ENCODE measurements at regions not wholly inside any gene's neighbourhood (a gene's known extent, or its start where the extent isn't known, plus 50 kb on each side); places are given as distances from the start of the nearest gene placed in this dataset.

DNA sequence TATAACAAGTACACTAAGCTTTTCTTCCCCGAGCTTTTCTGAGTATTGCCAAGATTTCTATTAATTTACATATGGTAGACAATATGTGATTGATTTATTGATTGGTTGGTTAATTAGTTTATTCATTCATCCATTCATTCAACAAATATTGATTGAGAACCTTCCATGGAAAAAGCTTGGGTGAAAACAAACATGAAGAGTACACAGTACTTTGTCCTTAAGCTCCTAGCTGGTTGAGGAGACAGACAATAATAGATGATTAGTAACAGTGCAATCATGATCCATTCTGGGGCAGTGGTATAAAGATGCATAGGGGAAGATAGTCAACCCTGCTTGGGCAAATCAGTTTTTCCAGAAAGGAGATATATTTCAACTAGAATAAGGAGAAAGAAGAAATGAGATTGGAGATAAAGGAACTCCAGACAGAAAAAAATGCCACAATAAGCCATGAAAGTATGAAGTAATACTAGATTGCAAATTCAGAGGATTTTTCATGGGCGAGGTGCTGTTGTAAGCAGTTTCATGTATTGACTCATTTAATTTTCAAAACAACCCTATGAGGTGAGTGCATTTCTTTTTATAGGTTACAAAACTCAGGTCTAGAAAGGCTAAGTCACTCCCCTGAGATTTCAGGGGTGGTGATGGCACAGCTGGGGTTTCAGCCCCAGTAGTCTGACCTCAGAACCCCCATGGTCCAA is 129.5 kb downstream of the RND3 start:
- TF ChIP-seq, protein P1, sequence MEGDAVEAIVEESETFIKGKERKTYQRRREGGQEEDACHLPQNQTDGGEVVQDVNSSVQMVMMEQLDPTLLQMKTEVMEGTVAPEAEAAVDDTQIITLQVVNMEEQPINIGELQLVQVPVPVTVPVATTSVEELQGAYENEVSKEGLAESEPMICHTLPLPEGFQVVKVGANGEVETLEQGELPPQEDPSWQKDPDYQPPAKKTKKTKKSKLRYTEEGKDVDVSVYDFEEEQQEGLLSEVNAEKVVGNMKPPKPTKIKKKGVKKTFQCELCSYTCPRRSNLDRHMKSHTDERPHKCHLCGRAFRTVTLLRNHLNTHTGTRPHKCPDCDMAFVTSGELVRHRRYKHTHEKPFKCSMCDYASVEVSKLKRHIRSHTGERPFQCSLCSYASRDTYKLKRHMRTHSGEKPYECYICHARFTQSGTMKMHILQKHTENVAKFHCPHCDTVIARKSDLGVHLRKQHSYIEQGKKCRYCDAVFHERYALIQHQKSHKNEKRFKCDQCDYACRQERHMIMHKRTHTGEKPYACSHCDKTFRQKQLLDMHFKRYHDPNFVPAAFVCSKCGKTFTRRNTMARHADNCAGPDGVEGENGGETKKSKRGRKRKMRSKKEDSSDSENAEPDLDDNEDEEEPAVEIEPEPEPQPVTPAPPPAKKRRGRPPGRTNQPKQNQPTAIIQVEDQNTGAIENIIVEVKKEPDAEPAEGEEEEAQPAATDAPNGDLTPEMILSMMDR (IDR thresholded peaks at IDR 0.05; ENCODE audit: low read depth, low read length): no peak
- H3K4me3 ChIP-seq (replicated peaks in 1 of 2; ENCODE audit: low read depth in 2 of 2, low read length in 2 of 2): no peak overlapping the region
- peak in 1 of 2 donors; percentile 40 for DNase-seq (ENCODE audit: low read depth in 2 of 2)

DNA sequence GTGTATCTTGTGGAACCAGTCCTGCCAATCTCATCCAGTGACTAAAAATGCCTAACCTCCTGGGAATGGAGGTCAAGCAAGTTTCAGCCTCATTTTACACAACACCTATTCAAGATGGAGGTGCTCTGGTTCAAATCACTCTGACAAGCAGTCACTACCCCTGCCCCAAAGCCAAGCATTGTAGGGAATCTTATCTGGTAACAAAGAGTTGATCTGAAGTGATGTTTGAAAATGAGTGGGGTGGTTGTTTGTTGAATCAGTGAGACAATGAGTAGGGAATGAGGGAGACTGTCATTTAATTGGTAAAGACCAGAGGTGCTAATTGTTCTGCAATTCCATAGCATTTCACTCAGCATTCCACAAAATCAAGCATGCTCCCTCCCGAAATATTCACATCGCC is 132.0 kb downstream of the RND3 start:
- TF ChIP-seq, protein P1 (IDR thresholded peaks at IDR 0.05; ENCODE audit: low read depth, low read length): no peak
- H3K4me3 ChIP-seq (replicated peaks in 1 of 2; ENCODE audit: low read depth in 2 of 2, low read length in 2 of 2): no peak overlapping the region
- DNase-seq (ENCODE audit: low read depth in 2 of 2): no peak

DNA sequence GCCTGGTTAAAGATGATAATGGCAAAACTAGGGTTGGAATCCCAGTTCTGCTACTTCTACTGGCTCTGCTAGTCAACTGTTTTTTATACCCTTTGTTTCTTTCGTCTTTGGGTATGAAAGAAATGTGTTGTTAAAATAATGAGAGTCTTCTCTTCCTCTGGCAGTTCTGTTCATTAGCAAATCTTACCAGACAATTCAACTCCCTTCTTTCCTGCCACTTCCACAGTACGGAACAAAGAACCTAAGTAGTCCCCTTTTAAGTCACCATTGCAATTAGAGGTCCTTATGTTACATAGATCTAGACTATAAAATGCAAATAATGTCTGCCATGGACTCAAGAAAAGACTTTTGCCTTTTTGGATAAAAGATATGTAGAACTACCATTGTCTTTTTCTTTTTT is 134.1 kb downstream of the RND3 start:
- no peak overlapping the region for H3K4me3 ChIP-seq (replicated peaks in 1 of 2; ENCODE audit: low read depth in 2 of 2, low read length in 2 of 2)
- no peak for DNase-seq (ENCODE audit: low read depth in 2 of 2)
- TF ChIP-seq, protein P1 (IDR thresholded peaks at IDR 0.05; ENCODE audit: low read depth, low read length): no peak

DNA sequence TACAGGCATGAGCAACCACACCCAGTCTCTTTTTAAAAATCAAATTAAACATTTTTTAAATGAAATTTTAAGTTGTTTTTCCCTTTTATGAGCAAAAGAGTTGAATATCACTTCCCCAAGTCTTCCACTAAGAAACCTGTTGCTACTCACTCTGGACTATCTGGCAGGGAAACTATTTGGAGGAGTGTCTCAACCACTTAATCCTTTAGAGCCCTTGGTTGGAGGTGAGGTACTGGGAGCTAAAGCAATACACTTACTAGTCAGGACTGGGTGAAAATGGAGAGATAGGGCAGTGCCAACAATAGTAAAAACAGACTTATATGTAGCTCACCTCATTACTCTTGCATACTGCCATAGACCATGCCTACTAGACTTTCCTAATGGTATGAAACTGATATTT is 135.5 kb downstream of the RND3 start:
- no peak overlapping the region for H3K4me3 ChIP-seq (replicated peaks in 1 of 2; ENCODE audit: low read depth in 2 of 2, low read length in 2 of 2)
- TF ChIP-seq, protein P1 (IDR thresholded peaks at IDR 0.05; ENCODE audit: low read depth, low read length): no peak
- DNase-seq (ENCODE audit: low read depth in 2 of 2): no peak

DNA sequence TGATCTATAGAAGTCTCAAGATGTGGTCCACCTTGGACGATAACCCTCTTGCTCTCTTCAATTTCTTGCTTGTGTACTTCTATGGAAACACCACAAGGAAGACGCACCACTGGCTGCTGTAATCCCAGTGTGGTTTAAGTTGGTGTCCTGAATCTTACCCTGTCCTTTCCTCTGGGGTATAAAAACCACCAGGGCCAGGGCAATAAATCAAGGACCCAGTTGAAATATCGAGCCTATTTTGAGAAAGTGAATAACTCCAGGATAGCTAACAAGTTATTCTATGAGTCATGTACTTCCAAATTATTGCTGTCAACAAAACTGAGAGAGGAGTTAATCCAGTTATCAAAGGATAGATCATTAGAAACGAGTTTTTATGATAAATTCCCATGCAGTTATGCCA is 137.0 kb downstream of the RND3 start:
- DNase-seq (ENCODE audit: low read depth in 2 of 2): no peak
- TF ChIP-seq, protein P1 (IDR thresholded peaks at IDR 0.05; ENCODE audit: low read depth, low read length): no peak
- no peak overlapping the region for H3K4me3 ChIP-seq (replicated peaks in 1 of 2; ENCODE audit: low read depth in 2 of 2, low read length in 2 of 2)

DNA sequence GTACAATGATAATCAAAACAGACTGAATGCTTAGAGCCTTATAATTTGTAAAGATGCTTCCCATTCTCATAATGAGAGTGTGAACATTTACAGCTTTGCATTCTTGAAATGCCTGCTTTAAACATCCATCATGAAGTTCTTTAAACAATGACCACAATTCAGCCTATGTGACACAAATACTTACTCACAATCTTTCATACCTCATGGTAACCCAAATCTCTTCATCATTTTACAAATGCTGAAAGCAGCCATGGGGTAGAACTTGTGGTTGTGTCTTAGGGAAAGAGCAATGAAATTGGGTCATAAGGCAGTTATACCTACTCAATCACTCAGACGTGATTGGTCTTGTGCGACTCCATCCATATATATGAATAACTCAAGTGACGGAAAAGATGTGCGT is 140.7 kb downstream of the RND3 start:
- no peak overlapping the region for H3K4me3 ChIP-seq (replicated peaks in 1 of 2; ENCODE audit: low read depth in 2 of 2, low read length in 2 of 2)
- DNase-seq (ENCODE audit: low read depth in 2 of 2): no peak
- TF ChIP-seq, protein P1 (IDR thresholded peaks at IDR 0.05; ENCODE audit: low read depth, low read length): no peak

Measured in cardiac fibroblast (primary cell).